B cell (primary cell): ENCODE measurements at regions not wholly inside any gene's neighbourhood (a gene's known extent, or its start where the extent isn't known, plus 50 kb on each side); places are given as distances from the start of the nearest gene placed in this dataset.

Experiments used
- ATAC-seq: fragments of 200-7000 bp; cut with Tn5 transposase; one replicate; pipeline ENCODE4 v1.10.0; 2021; ENCODE audit warnings: low read depth, mild to moderate bottlenecking, moderate number of reproducible peaks, moderate library complexity
- CTCF ChIA-PET: fragments of 350-600 bp; sonication (Branson Sonifier 250); formaldehyde crosslinking; loops from one replicate; lab custom pipeline; 2021; ENCODE audit warnings: antibody characterized with exemption, inconsistent platforms; lab: Charles Lee
- POLR2A ChIA-PET: fragments of 350-600 bp; sonication (Branson Sonifier 250); formaldehyde crosslinking; loops from one replicate; lab custom pipeline; 2021; ENCODE audit warnings: antibody characterized with exemption; lab: Charles Lee
- DNase-seq: peaks from one replicate; pipeline ENCODE4 v3.0.0; 2013
- H2AFZ ChIP-seq: 2 replicates; pipeline ENCODE4 v1.6.1; 2012; ENCODE audit warnings: mild to moderate bottlenecking, low read depth, low read length; ENCODE audit not compliant: insufficient read depth, poor library complexity, severe bottlenecking
- H3K27ac ChIP-seq, 2 donors: 1 replicate in 1 of 2; 2 replicates in 1 of 2; pipeline ENCODE4 v1.5.1; 2012 to 2013; ENCODE audit warnings: low read length in 2 of 2, mild to moderate bottlenecking in 2 of 2, moderate library complexity in 1 of 2
- H3K27me3 ChIP-seq, 4 experiments: fragments of 200-600 bp in 1 of 4; sonication (generic) in 1 of 4; replicated peaks in 1 of 4; 1 replicate in 2 of 4; 2 replicates in 2 of 4; pipeline versions ENCODE4 v1.6.1 to v1.7.0; 2013 to 2016; ENCODE audit warnings: low read length in 3 of 4, mild to moderate bottlenecking in 2 of 4, mixed read lengths in 1 of 4, moderate library complexity in 1 of 4; ENCODE audit not compliant: insufficient read depth in 4 of 4, control insufficient read depth in 3 of 4; ENCODE audit errors: control extremely low read depth in 1 of 4
- H3K36me3 ChIP-seq, 2 experiments: replicated peaks in 1 of 2; 1 replicate in 1 of 2; 2 replicates in 1 of 2; pipeline versions ENCODE4 v1.6.1 to v1.7.1; 2013; ENCODE audit warnings: low read length in 1 of 2; ENCODE audit not compliant: insufficient read depth in 2 of 2, control insufficient read depth in 1 of 2; ENCODE audit errors: control extremely low read depth in 1 of 2, extremely low read depth in 1 of 2
- H3K4me1 ChIP-seq, 2 donors: fragments of 200-600 bp in 1 of 2; sonication (generic) in 1 of 2; 1 replicate in 1 of 2; 2 replicates in 1 of 2; pipeline versions ENCODE4 v1.5.1 to v1.6.1; 2013 to 2017; ENCODE audit warnings: low read length in 2 of 2; ENCODE audit not compliant: control insufficient read depth in 2 of 2, insufficient read depth in 2 of 2
- H3K4me2 ChIP-seq: replicated peaks from 2 replicates; pipeline ENCODE3; 2012; ENCODE audit warnings: mild to moderate bottlenecking, low read depth, low read length; ENCODE audit not compliant: poor library complexity, severe bottlenecking
- H3K4me3 ChIP-seq, 5 experiments: fragments of 200-600 bp in 1 of 5; sonication (generic) in 1 of 5; 1 replicate in 3 of 5; 2 replicates in 2 of 5; pipeline versions ENCODE4 v1.5.1 to v1.7.0; 2011 to 2016; ENCODE audit warnings: low read length in 4 of 5, mild to moderate bottlenecking in 4 of 5, low read depth in 2 of 5, control low read depth in 1 of 5, moderate library complexity in 1 of 5; ENCODE audit not compliant: insufficient read depth in 1 of 5; ENCODE audit errors: control extremely low read depth in 1 of 5, extremely low read depth in 1 of 5
- H3K79me2 ChIP-seq: fragments of 200-600 bp; sonication (generic); one replicate; pipeline ENCODE4 v1.6.0; 2016; ENCODE audit warnings: low read length; ENCODE audit not compliant: control insufficient read depth, insufficient read depth
- H3K9ac ChIP-seq: fragments of 200-600 bp; sonication (generic); 2 replicates; pipeline ENCODE4 v1.6.1; 2017; ENCODE audit warnings: mild to moderate bottlenecking, low read length, moderate library complexity
- H3K9me3 ChIP-seq, 3 donors: one replicate each; pipeline versions ENCODE4 v1.6.1 to v1.7.1; 2013; ENCODE audit warnings: low read length in 2 of 3; ENCODE audit not compliant: control insufficient read depth in 2 of 3, insufficient read depth in 1 of 3; ENCODE audit errors: control extremely low read depth in 1 of 3
- H4K20me1 ChIP-seq: 2 replicates; pipeline ENCODE4 v1.6.0; 2012; ENCODE audit warnings: mild to moderate bottlenecking, low read length; ENCODE audit not compliant: insufficient read depth, control insufficient read depth, poor library complexity, severe bottlenecking
- H3K27ac Mint-ChIP-seq: one replicate; pipeline ENCODE4 v1.8.0; 2021; ENCODE audit warnings: mixed read lengths
- H3K27me3 Mint-ChIP-seq: one replicate; pipeline ENCODE4 v1.8.0; 2021; ENCODE audit warnings: mixed read lengths
- H3K4me1 Mint-ChIP-seq: one replicate; pipeline ENCODE4 v1.8.0; 2021; ENCODE audit warnings: mixed read lengths
- H3K4me3 Mint-ChIP-seq: one replicate; pipeline ENCODE4 v1.8.0; 2021; ENCODE audit warnings: mixed read lengths
- H3K9me3 Mint-ChIP-seq: one replicate; pipeline ENCODE4 v1.8.0; 2022; ENCODE audit warnings: mixed read lengths; ENCODE audit not compliant: insufficient read depth
- EZH2 ChIP-seq: IDR thresholded peaks from 2 replicates; pipeline ENCODE4 v1.6.1; 2012; ENCODE audit warnings: borderline replicate concordance, low read depth, mild to moderate bottlenecking, moderate library complexity, low read length; ENCODE audit not compliant: insufficient read depth, poor library complexity, severe bottlenecking
- WGBS: methylation state at CpG from one replicate; pipeline ENCODE4 v1.1.5; 2013; ENCODE audit warnings: missing lambda C conversion rate; ENCODE audit not compliant: insufficient coverage; 5-methylcytosine and 5-hydroxymethylcytosine counted together
- intact Hi-C: fragments of 100-400 bp; cut with micrococcal nuclease; formaldehyde crosslinking; loops from one replicate; pipeline ENCODE4 v1.10.0; 2022
- TF ChIP-seq, protein P1 (sequence below): fragments of 200-600 bp; IDR thresholded peaks from one replicate; pipeline ENCODE4 v1.8.0; 2022; ENCODE audit warnings: antibody characterized with exemption, mild to moderate bottlenecking

DNA sequence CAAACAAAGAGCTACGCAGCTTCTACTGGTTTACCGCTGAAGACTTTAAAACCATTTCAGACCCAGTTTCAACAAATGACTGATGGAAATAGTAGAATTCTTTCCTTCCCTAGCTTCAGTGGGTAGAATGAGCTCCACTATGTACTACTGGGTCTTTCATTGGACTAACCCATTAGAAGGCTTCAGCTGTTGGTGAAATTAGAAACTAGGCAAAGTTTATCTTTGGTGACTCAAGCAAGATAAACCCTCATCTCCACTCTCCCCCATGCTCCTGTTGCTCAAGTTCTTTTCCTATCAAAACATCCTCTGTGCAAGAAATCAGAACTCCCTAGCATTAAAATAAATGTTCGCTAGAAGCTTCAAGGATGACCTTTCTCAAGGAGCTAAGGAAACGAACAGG is 159.2 kb downstream of the PAWR start:
- Histone ChIP-seq H4K20me1 (no peaks in the 10 kb centered on the region), H3K4me3 (no peak overlapping the region), H3K27ac (no peak overlapping the region), H3K79me2 (no peaks in the 10 kb centered on the region), H3K9me3 (no peaks in the 10 kb centered on the region), H2AFZ (no peak overlapping the region), H3K36me3 (no peaks in the 10 kb centered on the region), H3K27me3 (no peaks in the 10 kb centered on the region), H3K4me1 (no peaks in the 10 kb centered on the region), H3K4me2 (no peak overlapping the region), H3K9ac (no peak overlapping the region)
- TF ChIP-seq, protein P1, sequence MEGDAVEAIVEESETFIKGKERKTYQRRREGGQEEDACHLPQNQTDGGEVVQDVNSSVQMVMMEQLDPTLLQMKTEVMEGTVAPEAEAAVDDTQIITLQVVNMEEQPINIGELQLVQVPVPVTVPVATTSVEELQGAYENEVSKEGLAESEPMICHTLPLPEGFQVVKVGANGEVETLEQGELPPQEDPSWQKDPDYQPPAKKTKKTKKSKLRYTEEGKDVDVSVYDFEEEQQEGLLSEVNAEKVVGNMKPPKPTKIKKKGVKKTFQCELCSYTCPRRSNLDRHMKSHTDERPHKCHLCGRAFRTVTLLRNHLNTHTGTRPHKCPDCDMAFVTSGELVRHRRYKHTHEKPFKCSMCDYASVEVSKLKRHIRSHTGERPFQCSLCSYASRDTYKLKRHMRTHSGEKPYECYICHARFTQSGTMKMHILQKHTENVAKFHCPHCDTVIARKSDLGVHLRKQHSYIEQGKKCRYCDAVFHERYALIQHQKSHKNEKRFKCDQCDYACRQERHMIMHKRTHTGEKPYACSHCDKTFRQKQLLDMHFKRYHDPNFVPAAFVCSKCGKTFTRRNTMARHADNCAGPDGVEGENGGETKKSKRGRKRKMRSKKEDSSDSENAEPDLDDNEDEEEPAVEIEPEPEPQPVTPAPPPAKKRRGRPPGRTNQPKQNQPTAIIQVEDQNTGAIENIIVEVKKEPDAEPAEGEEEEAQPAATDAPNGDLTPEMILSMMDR = no peak
- TF ChIP-seq EZH2 = no peak
- ATAC-seq = no peak
- no peak overlapping the region for H3K27ac Mint-ChIP-seq
- no peaks in the 10 kb centered on the region for H3K4me1 Mint-ChIP-seq
- H3K4me3 Mint-ChIP-seq = no peak overlapping the region
- ChIA-PET POLR2A (no interaction called here), CTCF (interaction anchor here (1.0 kb wide), 1 partner anchor 16 kb away, joined by 3 read pairs; no protein-coding TSS in a partner anchor)
- DNase-seq = no peak
- WGBS = 100% methylated on average over 1 of the region's 4 CpGs
- intact Hi-C loops = no loop called here
- no peaks in the 10 kb centered on the region for H3K9me3 Mint-ChIP-seq
- H3K27me3 Mint-ChIP-seq = no peaks in the 10 kb centered on the region

DNA sequence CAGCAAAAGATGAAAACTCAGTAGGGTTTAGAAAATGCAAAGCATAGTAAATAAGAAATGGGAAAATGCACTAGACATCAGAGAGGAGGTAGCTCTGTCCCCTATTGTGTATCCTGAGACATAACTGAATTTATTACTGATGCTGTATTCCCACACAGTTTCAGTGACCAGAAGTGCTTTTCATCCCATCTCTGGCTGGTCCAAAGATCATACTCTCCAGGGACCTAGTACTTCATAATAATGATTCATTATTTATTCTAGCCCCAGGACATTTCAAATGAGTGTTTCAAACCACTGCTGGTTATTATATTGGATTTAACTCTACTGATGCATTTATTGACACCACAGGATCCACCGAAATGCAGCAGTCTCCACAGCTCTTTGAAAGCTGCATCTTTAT is 163.3 kb downstream of the PAWR start:
- no peaks in the 10 kb centered on the region for H3K9me3 Mint-ChIP-seq
- no peak for TF ChIP-seq EZH2
- TF ChIP-seq, protein P1 = no peak
- Histone ChIP-seq H3K27me3 (no peaks in the 10 kb centered on the region), H3K36me3 (no peaks in the 10 kb centered on the region), H3K9me3 (no peaks in the 10 kb centered on the region), H3K9ac (no peak overlapping the region), H2AFZ (no peak overlapping the region), H3K4me1 (no peaks in the 10 kb centered on the region), H3K4me2 (no peak overlapping the region), H4K20me1 (no peaks in the 10 kb centered on the region), H3K27ac (no peak overlapping the region), H3K79me2 (no peaks in the 10 kb centered on the region), H3K4me3 (no peak overlapping the region)
- ATAC-seq (no peak), DNase-seq (no peak)
- POLR2A ChIA-PET = no interaction called here
- CTCF ChIA-PET = no interaction called here
- H3K4me3 Mint-ChIP-seq = no peak overlapping the region
- no peaks in the 10 kb centered on the region for H3K4me1 Mint-ChIP-seq
- H3K27me3 Mint-ChIP-seq = no peaks in the 10 kb centered on the region
- H3K27ac Mint-ChIP-seq = no peak overlapping the region
- intact Hi-C loops = no loop called here
- no CpG with 5 or more reads among the region's 1 CpG for WGBS
